Activated CD4-positive, CD25-positive, alpha-beta regulatory T cell (primary cell): ENCODE measurements at regions not wholly inside any gene's neighbourhood (a gene's known extent, or its start where the extent isn't known, plus 50 kb on each side); places are given as distances from the start of the nearest gene placed in this dataset.
"Not testable (repeated sequence)": the region's sequence is repeated elsewhere in the genome, so short reads cannot be mapped to it uniquely, and the experiment has no call there.

ENCODE experiments used
- DNase-seq, 4 experiments: peaks; one replicate each; lab custom pipeline; 2025; lab: John Stamatoyannopoulos, UW

- DNase-seq: no peak
These were observed 302.4 kb upstream of the FAM174A start for GRCh38 chr5:100232736-100233135.

GRCh38 chr5:100188778-100189177, 346.4 kb upstream of the FAM174A start:
- no peak for DNase-seq

- no peak for DNase-seq
These were observed 346.8 kb upstream of the FAM174A start for GRCh38 chr5:100188339-100188738.

- DNase-seq: no peak
These were observed 349.0 kb upstream of the FAM174A start for GRCh38 chr5:100186181-100186580.

- DNase-seq: no peak
These were observed 352.8 kb upstream of the FAM174A start for GRCh38 chr5:100182402-100182801.

- no peak for DNase-seq
These were observed 359.8 kb upstream of the FAM174A start for GRCh38 chr5:100175346-100175745.

- no peak for DNase-seq
These were observed 369.9 kb upstream of the FAM174A start for GRCh38 chr5:100165309-100165708.

GRCh38 chr5:100161868-100162267, 373.3 kb upstream of the FAM174A start:
- no peak for DNase-seq

GRCh38 chr5:100157066-100157465, 378.1 kb upstream of the FAM174A start:
- DNase-seq: no peak

GRCh38 chr5:100148239-100148638, 386.9 kb upstream of the FAM174A start:
- no peak for DNase-seq

- no peak for DNase-seq
These were observed 392.6 kb upstream of the FAM174A start for GRCh38 chr5:100142607-100143006.

- no peak for DNase-seq
These were observed 404.0 kb upstream of the FAM174A start for GRCh38 chr5:100131161-100131560.

- DNase-seq: no peak
These were observed 404.9 kb upstream of the FAM174A start for GRCh38 chr5:100130307-100130706.

- DNase-seq: no peak
These were observed 415.3 kb upstream of the FAM174A start for GRCh38 chr5:100119903-100120302.

GRCh38 chr5:100110497-100110896, 424.7 kb upstream of the FAM174A start:
- no peak for DNase-seq

GRCh38 chr5:100108883-100109282, 426.3 kb upstream of the FAM174A start:
- no peak for DNase-seq

GRCh38 chr5:100103592-100104119, 431.5 kb upstream of the FAM174A start:
- DNase-seq: not testable (repeated sequence)

- DNase-seq: not testable (repeated sequence)
These were observed 433.7 kb upstream of the FAM174A start for GRCh38 chr5:100101466-100101865.

GRCh38 chr5:100096328-100096727, 438.8 kb upstream of the FAM174A start:
- DNase-seq: not testable (repeated sequence)

- DNase-seq: not testable (repeated sequence)
These were observed 454.5 kb upstream of the FAM174A start for GRCh38 chr5:100080703-100081102.

- DNase-seq: not testable (repeated sequence)
These were observed 456.0 kb upstream of the FAM174A start for GRCh38 chr5:100079163-100079562.

- not testable (repeated sequence) for DNase-seq
These were observed 469.2 kb upstream of the FAM174A start for GRCh38 chr5:100066020-100066419.

- DNase-seq: no peak
These were observed 491.7 kb upstream of the FAM174A start for GRCh38 chr5:100043475-100043874.

- DNase-seq: no peak
These were observed 508.6 kb upstream of the FAM174A start for GRCh38 chr5:100026606-100027005.

- DNase-seq: no peak
These were observed 511.6 kb upstream of the FAM174A start for GRCh38 chr5:100023536-100023935.
